HAP-1 (cell line): ENCODE measurements at regions not wholly inside any gene's neighbourhood (a gene's known extent, or its start where the extent isn't known, plus 50 kb on each side); places are given as distances from the start of the nearest gene placed in this dataset.

Source experiments
- DNase-seq, 2 experiments: peaks; one replicate each; pipeline ENCODE4 v3.0.0-alpha.2; 2016 to 2020; ENCODE audit warnings: low spot score in 2 of 2
- H3K27me3 ChIP-seq: fragments of 250-450 bp; sonication (Bioruptor Pico); 2 replicates; pipeline ENCODE4 v1.5.1; 2020; ENCODE audit warnings: low read depth, mild to moderate bottlenecking, moderate library complexity
- H3K36me3 ChIP-seq: fragments of 250-450 bp; sonication (Bioruptor Pico); replicated peaks from 2 replicates; pipeline ENCODE4 v1.5.1; 2020; ENCODE audit warnings: mild to moderate bottlenecking
- H3K4me1 ChIP-seq: fragments of 250-450 bp; sonication (Bioruptor Pico); 2 replicates; pipeline ENCODE4 v1.5.1; 2020; ENCODE audit warnings: mild to moderate bottlenecking
- H3K4me3 ChIP-seq: fragments of 250-450 bp; sonication (Bioruptor Pico); 2 replicates; pipeline ENCODE4 v1.5.1; 2020; ENCODE audit warnings: mild to moderate bottlenecking, moderate library complexity
- H3K9me3 ChIP-seq: fragments of 250-450 bp; sonication (Bioruptor Pico); 2 replicates; pipeline ENCODE4 v1.5.1; 2020; ENCODE audit warnings: mild to moderate bottlenecking, moderate library complexity
- in situ Hi-C: fragments of 300-500 bp; cut with MboI; formaldehyde crosslinking; loops from 3 replicates; pipeline ENCODE4 v1.14.3; 2020; ENCODE audit warnings: low sequenced_read_pairs, inconsistent platforms, mixed read lengths

DNA sequence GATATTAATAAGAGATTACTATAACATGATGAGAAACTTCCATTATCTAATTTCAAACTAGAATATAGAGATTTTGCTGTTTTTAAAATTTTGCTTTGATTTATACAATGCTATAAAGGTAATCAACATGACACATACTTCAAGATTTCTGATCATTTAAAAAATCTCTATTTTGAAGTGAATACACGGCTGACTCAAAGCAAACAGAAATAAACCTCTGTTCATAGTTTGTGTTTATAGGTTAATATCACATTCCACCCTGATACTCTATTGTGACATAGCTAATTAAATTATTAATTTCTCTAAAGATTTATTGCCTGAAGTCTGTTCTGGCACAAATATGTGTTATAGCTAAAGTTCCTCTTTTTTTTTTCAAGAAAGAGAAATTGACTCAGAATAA lies 349.2 kb downstream of the TLL1 start:
- H3K9me3 ChIP-seq = no peaks in the 10 kb centered on the region
- H3K4me1 ChIP-seq = no peaks in the 10 kb centered on the region
- in situ Hi-C loops = no loop called here
- DNase-seq = no peak
- no peaks in the 10 kb centered on the region for H3K27me3 ChIP-seq
- no peak overlapping the region for H3K4me3 ChIP-seq
- no peaks in the 10 kb centered on the region for H3K36me3 ChIP-seq

DNA sequence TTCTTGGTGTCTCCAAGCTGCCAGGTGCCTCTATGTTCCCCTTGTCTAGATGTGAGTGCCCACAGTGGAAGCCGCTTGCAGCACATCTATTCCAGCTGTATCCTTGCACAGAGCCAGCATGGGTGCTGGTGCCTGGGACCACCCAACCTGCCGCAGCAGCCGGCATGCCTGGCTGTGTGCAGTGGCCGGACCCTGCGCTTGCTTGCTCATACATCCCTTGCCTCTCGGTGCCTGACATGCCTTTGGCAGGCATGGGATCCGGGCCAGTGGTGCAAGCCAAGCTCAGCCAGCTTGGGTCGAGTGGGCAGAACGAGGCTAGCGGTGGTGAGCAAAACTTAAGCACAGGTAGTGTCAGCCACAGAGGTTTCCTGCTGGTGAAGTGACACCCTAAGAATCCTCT lies 355.1 kb downstream of the TLL1 start:
- in situ Hi-C loops = no loop called here
- Histone ChIP-seq H3K4me1 (peaks cover 5% of the 10 kb centered on the region), H3K9me3 (no peaks in the 10 kb centered on the region), H3K4me3 (no peak overlapping the region), H3K27me3 (no peaks in the 10 kb centered on the region), H3K36me3 (no peaks in the 10 kb centered on the region)
- no peak for DNase-seq

DNA sequence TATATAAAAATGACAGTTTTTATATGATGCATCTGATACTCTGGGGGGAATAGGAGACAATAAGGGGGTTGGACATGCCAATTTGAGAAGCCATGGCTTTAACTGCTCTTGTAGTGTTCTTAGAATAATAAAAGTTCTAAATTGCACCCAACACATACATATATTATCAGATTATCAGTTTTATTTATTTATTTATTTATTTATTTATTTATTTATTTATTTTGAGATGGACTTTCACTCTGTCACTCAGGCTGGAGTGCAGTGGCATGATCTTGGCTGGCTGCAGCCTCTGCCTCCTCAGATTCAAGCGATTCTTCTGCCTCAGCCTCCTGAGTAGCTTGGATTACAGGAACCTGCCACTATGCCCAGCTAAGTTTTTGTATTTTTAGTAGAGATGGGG lies 356.8 kb downstream of the TLL1 start:
- in situ Hi-C loops = no loop called here
- Histone ChIP-seq H3K36me3 (no peaks in the 10 kb centered on the region), H3K27me3 (no peaks in the 10 kb centered on the region), H3K4me3 (no peak overlapping the region), H3K4me1 (peaks cover 5% of the 10 kb centered on the region), H3K9me3 (no peaks in the 10 kb centered on the region)
- no peak for DNase-seq

DNA sequence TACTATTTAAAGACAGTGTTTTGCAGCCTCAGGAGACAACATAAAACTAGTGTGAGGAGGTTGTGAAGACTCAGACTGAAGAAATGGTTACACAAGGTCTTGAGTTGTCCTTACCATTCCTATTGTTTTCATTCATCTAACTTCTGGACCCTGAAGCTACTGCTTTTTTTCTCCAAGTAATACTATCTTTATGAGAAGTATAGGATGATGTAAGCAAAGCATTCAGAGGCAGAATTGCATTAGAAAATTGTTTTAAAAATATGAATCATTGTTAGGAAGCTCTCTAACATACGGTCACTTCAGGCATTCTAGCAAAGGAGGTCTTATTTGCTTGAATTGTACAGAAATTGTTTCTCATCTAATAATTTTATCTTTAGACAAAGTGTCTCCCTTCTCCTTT lies 357.8 kb downstream of the TLL1 start:
- Histone ChIP-seq H3K4me3 (no peak overlapping the region), H3K9me3 (no peaks in the 10 kb centered on the region), H3K4me1 (peaks cover 5% of the 10 kb centered on the region), H3K36me3 (no peaks in the 10 kb centered on the region), H3K27me3 (no peaks in the 10 kb centered on the region)
- DNase-seq = no peak
- in situ Hi-C loops = no loop called here

DNA sequence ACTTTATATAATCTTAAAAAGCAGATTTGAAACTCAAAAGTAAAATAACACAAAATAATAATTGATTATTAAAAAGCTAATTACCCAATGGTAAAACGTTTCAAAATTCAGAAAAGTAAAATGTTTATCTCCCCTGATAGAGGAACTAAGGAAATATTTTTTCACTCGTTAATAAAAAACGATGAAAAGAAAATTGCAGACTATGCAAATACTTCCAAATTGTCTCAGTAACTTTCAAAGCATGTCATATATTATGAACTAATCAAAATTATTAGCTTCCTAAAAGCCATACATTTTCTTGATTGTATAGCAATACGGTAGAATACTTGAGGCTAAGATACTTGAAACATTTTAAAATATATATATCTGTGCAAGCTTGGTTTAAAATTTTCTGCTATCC lies 366.3 kb downstream of the TLL1 start:
- in situ Hi-C loops = no loop called here

DNA sequence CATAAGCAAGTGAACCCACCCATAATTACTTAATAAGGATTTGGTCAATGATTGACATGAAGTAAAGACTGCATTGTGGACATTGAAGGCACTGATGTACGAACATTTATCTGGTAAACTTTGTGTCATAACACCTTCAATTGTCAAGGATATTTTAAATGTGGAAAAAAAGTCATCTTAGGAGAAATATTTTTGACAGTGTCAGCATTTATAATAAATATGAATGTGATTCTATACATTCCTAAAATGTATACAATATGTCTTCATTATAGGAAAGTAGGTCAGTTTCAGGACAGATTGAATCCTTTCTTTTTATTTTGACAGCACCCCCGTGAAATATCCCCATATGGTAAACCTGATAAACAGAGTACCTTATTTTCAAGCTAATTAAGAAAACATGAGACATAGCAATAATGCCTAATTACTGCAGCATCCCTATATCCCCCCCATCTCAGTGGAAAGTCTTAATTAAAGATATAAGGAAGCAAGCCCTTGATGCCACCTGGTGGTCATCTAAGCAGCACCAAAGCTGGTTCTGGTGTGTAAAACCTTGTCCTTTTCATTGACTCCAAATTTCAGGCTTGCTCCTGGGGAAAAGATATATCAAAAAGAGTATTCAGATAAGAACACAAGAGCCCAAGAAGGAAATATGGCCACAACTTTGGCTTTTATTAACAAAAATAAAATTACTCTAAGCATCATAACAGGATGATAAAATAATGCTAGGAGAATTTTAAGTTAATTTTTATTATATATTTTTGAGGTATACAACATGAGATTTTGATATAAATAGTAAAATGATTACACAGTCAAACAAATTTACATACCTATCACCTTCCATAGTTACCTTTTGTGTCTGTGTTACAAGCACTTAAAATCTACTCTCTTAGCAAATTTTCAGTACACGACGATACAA lies 379.7 kb downstream of the TLL1 start:
- H3K4me3 ChIP-seq = no peak overlapping the region
- no peaks in the 10 kb centered on the region for H3K9me3 ChIP-seq
- in situ Hi-C loops = no loop called here
- DNase-seq = no peak
- no peaks in the 10 kb centered on the region for H3K36me3 ChIP-seq
- H3K27me3 ChIP-seq = no peaks in the 10 kb centered on the region
- H3K4me1 ChIP-seq = peaks cover 2% of the 10 kb centered on the region

More for the DNA sequence above, 366.3 kb downstream of the TLL1 start:
- H3K4me1 ChIP-seq = no peaks in the 10 kb centered on the region
- no peaks in the 10 kb centered on the region for H3K9me3 ChIP-seq
- no peaks in the 10 kb centered on the region for H3K27me3 ChIP-seq
- DNase-seq = no peak
- H3K36me3 ChIP-seq = no peaks in the 10 kb centered on the region
- no peak overlapping the region for H3K4me3 ChIP-seq

DNA sequence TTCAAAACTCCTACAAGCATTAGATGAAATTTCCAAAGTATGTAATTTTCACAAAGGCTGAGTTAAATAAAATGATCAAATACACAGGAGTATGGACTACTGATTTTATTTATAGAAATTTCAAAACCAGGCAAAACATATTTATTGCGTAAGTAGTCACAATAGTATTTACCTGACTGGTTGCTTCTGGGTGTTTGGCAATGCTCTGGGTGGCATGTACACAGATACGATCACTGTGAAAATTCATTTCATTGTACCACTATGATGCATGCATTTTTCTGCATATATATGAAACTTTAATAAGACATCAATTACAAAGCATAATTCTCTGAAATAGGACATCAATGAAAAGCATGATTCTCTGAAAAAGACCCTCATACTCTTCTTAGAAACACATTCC lies 384.2 kb downstream of the TLL1 start:
- Histone ChIP-seq H3K4me1 (peaks cover 1% of the 10 kb centered on the region; the same call in 1 of the 2 replicates), H3K36me3 (no peaks in the 10 kb centered on the region), H3K27me3 (no peaks in the 10 kb centered on the region), H3K4me3 (no peak overlapping the region), H3K9me3 (no peaks in the 10 kb centered on the region)
- DNase-seq = no peak
- in situ Hi-C loops = no loop called here

DNA sequence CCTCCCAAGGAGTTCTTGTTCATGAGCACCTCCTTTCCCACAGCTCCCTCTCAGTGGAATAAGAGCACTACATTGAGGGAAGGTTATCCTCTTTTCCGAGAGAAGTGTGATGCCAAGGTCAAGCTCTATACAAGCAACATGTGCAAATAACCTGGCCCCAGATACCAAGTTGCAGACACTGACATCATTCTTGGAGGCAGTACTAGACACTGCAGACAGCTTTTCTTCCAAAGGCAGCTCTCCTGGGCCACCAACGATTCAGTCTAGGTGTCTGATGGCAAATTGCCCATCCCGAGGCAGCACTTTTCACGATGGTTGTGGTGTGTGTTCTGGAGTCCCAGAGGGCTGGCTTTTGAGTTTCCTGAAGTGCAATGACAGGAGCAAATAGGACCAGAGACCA lies 384.9 kb downstream of the TLL1 start:
- Histone ChIP-seq H3K9me3 (no peaks in the 10 kb centered on the region), H3K27me3 (no peaks in the 10 kb centered on the region), H3K36me3 (no peaks in the 10 kb centered on the region), H3K4me3 (no peak overlapping the region), H3K4me1 (no peaks in the 10 kb centered on the region; the same call in 1 of the 2 replicates)
- DNase-seq = no peak
- in situ Hi-C loops = no loop called here

DNA sequence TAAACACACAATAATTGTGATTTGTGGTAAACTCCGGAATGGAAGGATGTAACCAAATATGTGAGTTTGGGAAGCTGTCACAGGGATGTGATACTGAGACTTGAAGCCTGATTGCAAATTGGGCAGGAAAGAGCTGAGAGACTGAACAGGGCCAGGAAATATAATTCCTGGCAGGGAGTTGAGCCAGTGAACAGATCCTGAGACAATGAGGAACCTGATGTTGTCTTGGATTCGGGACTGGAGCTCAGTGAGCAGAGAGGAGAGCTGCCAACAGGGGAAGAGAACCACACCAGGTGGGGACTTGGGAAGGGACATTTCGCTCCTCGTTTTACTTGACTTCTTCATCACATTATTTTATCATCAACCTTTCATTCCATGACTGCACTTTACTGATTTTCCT lies 386.0 kb downstream of the TLL1 start:
- no peaks in the 10 kb centered on the region; the same call in 1 of the 2 replicates for H3K4me1 ChIP-seq
- in situ Hi-C loops = no loop called here
- no peaks in the 10 kb centered on the region for H3K9me3 ChIP-seq
- H3K27me3 ChIP-seq = no peaks in the 10 kb centered on the region
- H3K36me3 ChIP-seq = no peaks in the 10 kb centered on the region
- DNase-seq = no peak
- H3K4me3 ChIP-seq = no peak overlapping the region

DNA sequence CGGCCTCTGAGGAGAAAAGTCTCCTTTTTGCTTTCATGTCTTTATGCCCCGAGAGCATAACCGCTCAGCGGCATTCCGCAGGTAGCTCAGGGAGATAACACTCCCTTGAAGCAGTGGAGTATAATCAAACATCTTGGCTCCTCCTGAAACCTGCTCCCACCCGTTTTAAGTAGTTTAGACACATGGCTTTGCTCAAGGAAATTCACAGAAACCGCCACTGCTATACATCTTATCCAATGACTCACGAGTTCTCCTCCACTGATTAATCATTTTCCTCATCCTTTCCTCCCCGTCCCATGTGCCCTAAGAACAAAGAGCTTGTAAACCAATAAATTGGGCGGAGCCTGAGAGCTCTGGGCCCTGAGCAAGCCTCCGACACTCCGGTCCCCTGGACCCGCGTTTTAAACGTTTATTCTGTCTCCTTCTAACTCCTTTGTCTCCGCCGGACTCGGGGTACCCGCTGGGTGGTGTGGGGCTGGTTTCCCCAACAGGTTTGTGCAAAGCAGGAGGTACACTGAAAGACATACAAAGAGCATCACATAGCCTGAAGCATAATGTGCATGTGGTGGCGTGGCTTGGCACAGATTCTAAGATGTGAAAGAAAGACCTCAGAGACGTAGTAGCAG lies 401.2 kb downstream of the TLL1 start:
- Histone ChIP-seq H3K36me3 (no peaks in the 10 kb centered on the region), H3K4me3 (no peak overlapping the region), H3K27me3 (no peaks in the 10 kb centered on the region), H3K4me1 (peaks cover 18% of the 10 kb centered on the region), H3K9me3 (peaks cover 3% of the 10 kb centered on the region; the same call in 1 of the 2 replicates)
- no peak for DNase-seq
- in situ Hi-C loops = no loop called here

DNA sequence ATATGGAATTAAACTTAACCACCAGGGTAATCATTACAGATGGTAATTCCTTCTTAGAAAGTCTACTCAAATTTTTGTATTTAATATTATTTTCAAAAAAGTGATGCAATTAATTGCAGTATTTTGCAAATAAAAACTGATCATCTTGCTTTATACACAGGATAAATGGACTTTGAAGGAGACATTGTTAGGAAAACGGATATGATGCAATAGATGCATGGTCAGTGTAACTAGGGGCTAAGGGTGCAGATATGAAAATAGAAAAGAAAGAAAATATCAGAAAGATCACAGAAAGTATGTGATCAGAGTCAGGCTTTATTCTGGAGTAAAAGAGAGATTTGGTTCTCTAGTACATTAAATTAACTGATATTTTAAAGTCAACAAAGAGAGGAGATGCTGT lies 401.7 kb downstream of the TLL1 start:
- H3K4me3 ChIP-seq = no peak overlapping the region
- DNase-seq = no peak
- peaks cover 3% of the 10 kb centered on the region; the same call in 1 of the 2 replicates for H3K9me3 ChIP-seq
- H3K36me3 ChIP-seq = no peaks in the 10 kb centered on the region
- no peaks in the 10 kb centered on the region for H3K27me3 ChIP-seq
- in situ Hi-C loops = no loop called here
- H3K4me1 ChIP-seq = peaks cover 18% of the 10 kb centered on the region

DNA sequence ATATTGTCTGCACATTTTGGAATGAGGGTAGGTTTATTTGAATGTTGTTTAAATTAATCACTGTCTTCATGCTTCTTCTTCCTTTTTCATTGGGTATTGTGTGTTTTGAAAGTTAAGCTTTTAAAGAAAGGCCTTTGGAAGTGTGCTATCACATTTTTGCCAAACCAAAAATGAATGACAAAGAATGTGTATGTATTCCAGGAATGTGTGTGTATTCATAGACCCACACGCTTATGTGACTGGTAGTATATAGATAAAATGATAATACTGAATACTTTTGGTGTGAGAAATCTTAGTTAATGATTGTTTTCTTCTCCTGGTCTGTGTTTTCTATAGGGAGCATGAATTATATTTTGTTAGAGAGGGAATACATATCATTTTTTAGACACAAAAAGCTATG lies 404.4 kb downstream of the TLL1 start:
- Histone ChIP-seq H3K4me1 (peaks cover 19% of the 10 kb centered on the region), H3K27me3 (no peaks in the 10 kb centered on the region), H3K9me3 (peaks cover 3% of the 10 kb centered on the region; the same call in 1 of the 2 replicates), H3K36me3 (no peaks in the 10 kb centered on the region), H3K4me3 (no peak overlapping the region)
- in situ Hi-C loops = no loop called here
- DNase-seq = peak in 1 of 2 experiments; percentile 82

DNA sequence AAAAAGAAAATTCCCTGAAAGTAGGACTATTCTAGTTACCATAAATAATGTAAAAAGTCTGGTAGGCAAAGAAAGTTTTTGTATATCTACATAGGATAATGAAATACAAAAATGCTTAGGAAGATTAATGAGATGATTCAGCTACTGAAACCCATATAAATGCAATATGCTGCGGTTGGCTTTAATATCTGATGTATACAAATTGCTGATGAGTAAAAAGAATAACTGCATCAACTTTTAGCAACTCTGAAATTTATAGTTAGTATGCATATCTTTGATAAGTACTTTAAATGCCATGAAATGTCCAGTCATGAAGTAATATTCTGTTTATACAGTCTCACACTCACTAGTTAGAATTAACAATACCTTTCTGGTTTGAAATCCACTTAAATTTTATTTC lies 404.8 kb downstream of the TLL1 start:
- Histone ChIP-seq H3K27me3 (no peaks in the 10 kb centered on the region), H3K4me1 (peaks cover 23% of the 10 kb centered on the region), H3K9me3 (peaks cover 3% of the 10 kb centered on the region; the same call in 1 of the 2 replicates), H3K4me3 (no peak overlapping the region), H3K36me3 (no peaks in the 10 kb centered on the region)
- DNase-seq = peak in 1 of 2 experiments; percentile 29
- in situ Hi-C loops = no loop called here

DNA sequence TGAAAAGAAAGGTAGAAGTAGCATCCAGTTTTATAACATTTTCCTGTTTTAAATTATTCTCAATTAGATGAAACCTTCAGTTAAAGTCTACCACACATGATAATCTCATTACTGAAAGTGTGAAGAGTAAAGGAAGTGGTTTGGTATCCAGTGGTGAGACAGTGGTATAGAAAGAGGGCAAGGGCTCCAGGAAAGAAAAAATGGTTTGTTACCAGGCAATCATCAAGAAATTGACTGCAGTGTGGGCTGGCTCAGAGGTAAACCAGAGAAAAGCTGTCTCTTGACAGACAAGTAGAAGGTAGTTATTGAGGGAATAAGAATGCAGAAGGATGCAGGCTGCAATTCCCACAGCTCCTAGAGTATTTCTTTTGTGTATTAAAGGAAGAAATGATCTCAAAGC lies 406.2 kb downstream of the TLL1 start:
- in situ Hi-C loops = no loop called here

More for the DNA sequence above, 406.2 kb downstream of the TLL1 start:
- Histone ChIP-seq H3K36me3 (no peaks in the 10 kb centered on the region), H3K9me3 (peaks cover 2% of the 10 kb centered on the region; the same call in 1 of the 2 replicates), H3K4me1 (peaks cover 34% of the 10 kb centered on the region), H3K27me3 (no peaks in the 10 kb centered on the region), H3K4me3 (no peak overlapping the region)
- peak in 1 of 2 experiments; percentile 36 for DNase-seq
